Brain microvascular endothelial cell (primary cell): ENCODE measurements at regions not wholly inside any gene's neighbourhood (a gene's known extent, or its start where the extent isn't known, plus 50 kb on each side); places are given as distances from the start of the nearest gene placed in this dataset.

Source experiments
- DNase-seq: peaks from one replicate; pipeline ENCODE4 v3.0.0-alpha.2; 2020
- H3K27ac ChIP-seq: fragments of 250-450 bp; sonication (Bioruptor Pico); 2 replicates; pipeline ENCODE4 v1.5.1; 2020; ENCODE audit warnings: mild to moderate bottlenecking, moderate library complexity
- H3K27me3 ChIP-seq: fragments of 250-450 bp; sonication (Bioruptor Pico); replicated peaks from 2 replicates; pipeline ENCODE4 v1.5.1; 2020; ENCODE audit warnings: mild to moderate bottlenecking
- H3K36me3 ChIP-seq: fragments of 250-450 bp; sonication (Bioruptor Pico); replicated peaks from 2 replicates; pipeline ENCODE4 v1.5.1; 2020; ENCODE audit warnings: mild to moderate bottlenecking
- H3K4me3 ChIP-seq: 2 replicates; pipeline ENCODE4 v1.5.1; 2011; ENCODE audit warnings: low read depth, mild to moderate bottlenecking, control low read depth, low read length, moderate library complexity
- CTCF ChIP-seq: IDR thresholded peaks from 2 replicates; pipeline ENCODE4 v1.5.1; 2011; ENCODE audit warnings: low read depth, mild to moderate bottlenecking, moderate library complexity, low read length, control low read depth, inconsistent platforms; ENCODE audit errors: missing control alignments
- in situ Hi-C: cut with HindIII; loops from 2 replicates; pipeline ENCODE4 v1.10.0; 2017; ENCODE audit warnings: low sequenced_read_pairs, low pct_ligation_motif_present

GRCh38 chr9:108180541-108180940 lies 675.2 kb downstream of the ACTL7B start:
- H3K4me3 ChIP-seq: no peak overlapping the region
- in situ Hi-C loops: no loop called here
- no peaks in the 10 kb centered on the region for H3K36me3 ChIP-seq
- TF ChIP-seq CTCF: no peak
- no peaks in the 10 kb centered on the region for H3K27me3 ChIP-seq
- H3K27ac ChIP-seq: no peak overlapping the region
- DNase-seq: no peak

- in situ Hi-C loops: no loop called here
- no peak for TF ChIP-seq CTCF
- Histone ChIP-seq H3K36me3 (no peaks in the 10 kb centered on the region), H3K27ac (no peak overlapping the region), H3K4me3 (no peak overlapping the region), H3K27me3 (no peaks in the 10 kb centered on the region)
- no peak for DNase-seq
Measured at GRCh38 chr9:108178318-108178717, 677.5 kb downstream of the ACTL7B start.

- no peak overlapping the region for H3K4me3 ChIP-seq
- in situ Hi-C loops: no loop called here
- no peak for DNase-seq
- no peaks in the 10 kb centered on the region for H3K36me3 ChIP-seq
- no peak overlapping the region for H3K27ac ChIP-seq
- no peaks in the 10 kb centered on the region for H3K27me3 ChIP-seq
- no peak for TF ChIP-seq CTCF
Measured at GRCh38 chr9:108168236-108168850, 678.8 kb upstream of the KLF4 start.

GRCh38 chr9:108167136-108167900 lies 677.7 kb upstream of the KLF4 start:
- no peak overlapping the region for H3K4me3 ChIP-seq
- no peak overlapping the region for H3K27ac ChIP-seq
- TF ChIP-seq CTCF: no peak
- no peak for DNase-seq
- in situ Hi-C loops: no loop called here
- no peaks in the 10 kb centered on the region for H3K36me3 ChIP-seq
- no peaks in the 10 kb centered on the region for H3K27me3 ChIP-seq

GRCh38 chr9:108166519-108166918 lies 677.0 kb upstream of the KLF4 start:
- H3K27me3 ChIP-seq: no peaks in the 10 kb centered on the region
- TF ChIP-seq CTCF: no peak
- DNase-seq: no peak
- no peak overlapping the region for H3K4me3 ChIP-seq
- H3K36me3 ChIP-seq: no peaks in the 10 kb centered on the region
- no peak overlapping the region for H3K27ac ChIP-seq
- in situ Hi-C loops: no loop called here
